ENCODE measurements at regions not wholly inside any gene's neighbourhood (a gene's known extent, or its start where the extent isn't known, plus 50 kb on each side); places are given as distances from the start of the nearest gene placed in this dataset.
A peak's percentile ranks its signal among the peaks of the same experiment; 100 is the strongest.
"Not testable (repeated sequence)": the region's sequence is repeated elsewhere in the genome, so short reads cannot be mapped to it uniquely, and the experiment has no call there.

DNA sequence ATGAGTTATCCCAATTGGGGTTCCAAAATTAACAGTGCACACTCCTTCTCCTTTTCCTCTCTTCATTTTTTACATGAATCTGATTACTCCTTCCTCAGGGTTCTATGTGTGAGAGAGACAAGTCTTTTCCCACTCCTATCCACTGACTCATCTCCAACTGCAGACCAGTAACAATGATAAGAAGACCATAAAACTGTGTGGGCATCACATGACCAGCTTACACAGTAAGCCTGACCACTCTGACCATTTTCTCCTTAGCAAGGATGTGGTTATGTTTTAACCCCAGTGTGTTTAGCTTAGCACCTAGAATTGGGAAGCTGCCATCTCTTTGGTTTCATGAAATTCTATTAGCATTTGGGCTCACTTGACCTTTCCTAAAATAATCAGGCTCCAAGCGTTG, 145.0 kb upstream of the CALCR start:
- ATAC-seq (ENCODE audit: insufficient number of reproducible peaks, low FRiP score, low read depth) = no peak
- H3K4me1 ChIP-seq (ENCODE audit: control insufficient read depth in 1 of 2, low read depth in 2 of 2) = no peaks in the 10 kb centered on the region
- no peak for DNase-seq (ENCODE audit: low spot score)
- no peaks in the 10 kb centered on the region for H3K27me3 ChIP-seq (replicated peaks; ENCODE audit: insufficient read depth)
- H3K9me3 ChIP-seq = no peaks in the 10 kb centered on the region
- H3K4me3 ChIP-seq = no peak overlapping the region
- no peaks in the 10 kb centered on the region for H3K36me3 ChIP-seq
- TF ChIP-seq, protein P1, sequence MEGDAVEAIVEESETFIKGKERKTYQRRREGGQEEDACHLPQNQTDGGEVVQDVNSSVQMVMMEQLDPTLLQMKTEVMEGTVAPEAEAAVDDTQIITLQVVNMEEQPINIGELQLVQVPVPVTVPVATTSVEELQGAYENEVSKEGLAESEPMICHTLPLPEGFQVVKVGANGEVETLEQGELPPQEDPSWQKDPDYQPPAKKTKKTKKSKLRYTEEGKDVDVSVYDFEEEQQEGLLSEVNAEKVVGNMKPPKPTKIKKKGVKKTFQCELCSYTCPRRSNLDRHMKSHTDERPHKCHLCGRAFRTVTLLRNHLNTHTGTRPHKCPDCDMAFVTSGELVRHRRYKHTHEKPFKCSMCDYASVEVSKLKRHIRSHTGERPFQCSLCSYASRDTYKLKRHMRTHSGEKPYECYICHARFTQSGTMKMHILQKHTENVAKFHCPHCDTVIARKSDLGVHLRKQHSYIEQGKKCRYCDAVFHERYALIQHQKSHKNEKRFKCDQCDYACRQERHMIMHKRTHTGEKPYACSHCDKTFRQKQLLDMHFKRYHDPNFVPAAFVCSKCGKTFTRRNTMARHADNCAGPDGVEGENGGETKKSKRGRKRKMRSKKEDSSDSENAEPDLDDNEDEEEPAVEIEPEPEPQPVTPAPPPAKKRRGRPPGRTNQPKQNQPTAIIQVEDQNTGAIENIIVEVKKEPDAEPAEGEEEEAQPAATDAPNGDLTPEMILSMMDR (IDR thresholded peaks at IDR 0.05) = no peak
- H3K27ac ChIP-seq = no peak overlapping the region

DNA sequence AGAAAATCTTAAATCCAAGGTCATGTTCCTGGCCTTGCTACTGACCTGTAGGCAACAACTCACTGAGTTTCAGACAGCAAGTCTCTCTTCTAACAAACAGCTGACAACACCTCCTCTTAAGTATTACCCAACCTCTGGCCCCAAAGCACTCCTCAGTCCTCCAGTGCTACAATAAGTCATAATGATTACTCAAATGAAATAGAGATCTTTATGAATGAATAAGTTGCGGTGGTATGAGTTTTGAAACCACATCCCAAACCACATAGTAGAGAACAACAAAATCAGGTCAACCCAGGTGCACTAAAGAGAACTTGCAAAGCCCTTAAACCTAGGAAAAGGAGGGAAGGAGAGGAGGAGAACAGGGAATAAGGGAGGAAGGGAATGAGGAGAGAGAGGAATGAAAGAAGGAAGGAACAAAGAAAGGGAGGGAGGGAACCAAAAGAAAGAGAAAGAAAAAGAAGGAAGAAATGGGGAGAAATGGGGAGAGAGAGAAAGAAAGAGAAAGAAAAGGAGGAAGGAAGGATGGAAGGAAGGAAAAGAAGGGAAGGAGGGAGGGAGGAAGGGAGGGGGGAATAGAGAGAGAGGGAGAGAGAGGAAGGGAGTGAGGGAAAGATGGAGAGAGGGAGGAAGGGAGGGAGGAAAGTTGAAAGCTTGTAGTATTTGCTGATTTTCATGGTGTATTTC, 142.8 kb upstream of the CALCR start:
- ATAC-seq (ENCODE audit: insufficient number of reproducible peaks, low FRiP score, low read depth) = no peak
- no peak overlapping the region for H3K27ac ChIP-seq
- TF ChIP-seq, protein P1 (IDR thresholded peaks at IDR 0.05) = no peak
- DNase-seq (ENCODE audit: low spot score) = no peak
- no peaks in the 10 kb centered on the region for H3K9me3 ChIP-seq
- H3K36me3 ChIP-seq = no peaks in the 10 kb centered on the region
- H3K27me3 ChIP-seq (replicated peaks; ENCODE audit: insufficient read depth) = no peaks in the 10 kb centered on the region
- H3K4me1 ChIP-seq (ENCODE audit: control insufficient read depth in 1 of 2, low read depth in 2 of 2) = no peaks in the 10 kb centered on the region
- H3K4me3 ChIP-seq = no peak overlapping the region

DNA sequence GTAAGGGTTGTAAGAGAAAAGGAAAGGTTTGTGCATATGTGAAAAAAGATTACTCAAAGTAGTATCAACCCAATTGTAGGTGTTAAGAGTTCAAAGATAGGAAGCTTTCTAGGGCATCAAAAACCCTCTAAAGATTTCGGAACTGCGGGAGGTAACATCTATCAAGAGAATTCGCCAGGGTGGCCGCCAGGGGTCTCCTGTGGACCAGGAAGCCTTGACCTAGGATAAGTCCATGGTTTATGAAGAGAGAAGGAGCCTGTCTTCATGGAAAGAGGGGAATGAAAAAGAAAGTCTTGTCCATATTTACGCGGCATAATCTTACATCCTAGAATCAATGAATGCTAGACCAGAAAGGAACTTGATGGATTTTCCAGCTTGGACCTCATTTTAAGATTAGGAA, 140.7 kb upstream of the CALCR start:
- TF ChIP-seq, protein P1 (IDR thresholded peaks at IDR 0.05) = peak; percentile 37
- Histone ChIP-seq H3K36me3 (no peaks in the 10 kb centered on the region), H3K9me3 (no peaks in the 10 kb centered on the region), H3K4me1 (ENCODE audit: control insufficient read depth in 1 of 2, low read depth in 2 of 2) (no peaks in the 10 kb centered on the region), H3K4me3 (no peak overlapping the region), H3K27ac (no peak overlapping the region), H3K27me3 (replicated peaks; ENCODE audit: insufficient read depth) (no peaks in the 10 kb centered on the region)
- ATAC-seq (ENCODE audit: insufficient number of reproducible peaks, low FRiP score, low read depth) (no peak), DNase-seq (ENCODE audit: low spot score) (no peak)

DNA sequence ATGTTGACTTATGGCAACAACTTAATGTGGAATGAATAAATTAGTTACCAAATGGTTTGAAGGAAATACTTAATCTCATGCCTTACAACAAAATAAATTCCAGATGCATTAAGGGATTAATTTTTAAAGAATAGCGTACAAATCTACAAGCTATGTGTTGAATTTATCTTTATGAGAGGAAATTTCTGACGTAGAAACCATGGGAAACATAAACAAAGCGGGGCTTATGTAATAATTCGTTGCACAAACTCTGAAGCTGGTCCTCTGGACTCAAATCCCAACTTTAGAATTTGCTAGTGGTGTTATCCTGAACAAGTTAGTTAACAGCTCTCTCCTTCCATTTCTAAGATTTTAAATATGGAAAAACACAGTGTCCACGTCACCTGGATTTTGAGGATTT, 137.4 kb upstream of the CALCR start:
- ATAC-seq (ENCODE audit: insufficient number of reproducible peaks, low FRiP score, low read depth) = no peak
- no peak for DNase-seq (ENCODE audit: low spot score)
- Histone ChIP-seq H3K27ac (no peak overlapping the region), H3K9me3 (no peaks in the 10 kb centered on the region), H3K27me3 (replicated peaks; ENCODE audit: insufficient read depth) (no peaks in the 10 kb centered on the region), H3K4me3 (no peak overlapping the region), H3K36me3 (no peaks in the 10 kb centered on the region), H3K4me1 (ENCODE audit: control insufficient read depth in 1 of 2, low read depth in 2 of 2) (no peaks in the 10 kb centered on the region)
- TF ChIP-seq, protein P1 (IDR thresholded peaks at IDR 0.05) = no peak

DNA sequence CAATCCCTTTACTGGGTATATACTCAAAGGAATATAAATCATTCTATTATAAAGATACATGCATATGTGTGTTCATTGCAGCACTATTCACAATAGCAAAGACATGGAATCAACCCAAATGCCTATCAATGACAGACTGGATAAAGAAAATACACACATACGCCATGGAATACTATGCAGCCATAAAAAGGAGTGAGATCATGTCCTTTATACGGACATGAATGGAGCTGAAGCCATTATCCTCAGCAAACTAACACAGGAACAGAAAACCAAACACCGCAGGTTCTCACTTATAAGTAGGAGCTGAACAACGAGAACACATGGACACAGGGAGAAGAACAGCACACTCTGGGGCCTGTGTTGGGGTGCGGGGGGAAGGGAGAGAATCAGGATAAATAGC, 133.7 kb upstream of the CALCR start:
- not testable (repeated sequence) for H3K9me3 ChIP-seq; H3K4me1 ChIP-seq (ENCODE audit: control insufficient read depth in 1 of 2, low read depth in 2 of 2); H3K36me3 ChIP-seq; H3K4me3 ChIP-seq; ATAC-seq (ENCODE audit: insufficient number of reproducible peaks, low FRiP score, low read depth); H3K27ac ChIP-seq; DNase-seq (ENCODE audit: low spot score); H3K27me3 ChIP-seq (replicated peaks; ENCODE audit: insufficient read depth)

DNA sequence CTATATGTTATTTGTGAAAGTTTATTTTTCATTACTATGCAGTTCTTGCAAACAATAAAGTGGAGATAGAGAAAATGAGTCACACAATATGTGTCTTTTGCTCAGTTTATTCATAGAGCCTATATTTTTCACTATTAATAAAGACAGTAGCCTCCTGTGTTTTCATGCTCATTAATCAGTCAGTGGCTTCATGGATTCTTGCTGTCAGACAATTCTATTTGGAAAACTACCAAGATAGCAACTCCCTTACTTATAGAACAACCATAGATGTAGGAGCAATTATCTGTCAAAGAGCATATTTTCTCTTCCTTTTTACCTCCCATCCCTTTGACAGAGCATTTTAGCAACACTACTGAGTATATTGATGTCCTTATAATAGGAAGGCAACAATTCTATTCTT, 132.7 kb upstream of the CALCR start:
- no peak overlapping the region for H3K27ac ChIP-seq
- DNase-seq (ENCODE audit: low spot score) = no peak
- H3K27me3 ChIP-seq (replicated peaks; ENCODE audit: insufficient read depth) = no peaks in the 10 kb centered on the region
- no peaks in the 10 kb centered on the region for H3K36me3 ChIP-seq
- no peak overlapping the region for H3K4me3 ChIP-seq
- no peak for ATAC-seq (ENCODE audit: insufficient number of reproducible peaks, low FRiP score, low read depth)
- H3K4me1 ChIP-seq (ENCODE audit: control insufficient read depth in 1 of 2, low read depth in 2 of 2) = no peaks in the 10 kb centered on the region
- no peaks in the 10 kb centered on the region for H3K9me3 ChIP-seq
- TF ChIP-seq, protein P1 (IDR thresholded peaks at IDR 0.05) = no peak

DNA sequence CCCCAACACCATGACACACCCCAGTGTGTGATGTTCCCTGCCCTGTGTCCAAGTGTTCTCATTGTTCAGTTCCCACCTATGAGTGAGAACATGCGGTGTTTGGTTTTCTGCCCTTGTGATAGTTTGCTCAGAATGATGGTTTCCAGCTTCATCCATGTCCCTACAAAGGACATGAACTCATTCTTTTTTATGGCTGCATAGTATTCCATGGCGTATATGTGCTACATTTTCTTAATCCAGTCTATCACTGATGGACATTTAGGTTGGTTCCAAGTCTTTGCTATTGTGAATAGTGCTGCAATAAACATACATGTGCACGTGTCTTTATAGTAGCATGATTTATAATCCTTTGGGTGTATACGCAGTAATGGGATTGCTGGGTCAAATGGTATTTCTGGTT, 131.6 kb upstream of the CALCR start:
- DNase-seq (ENCODE audit: low spot score); H3K27me3 ChIP-seq (replicated peaks; ENCODE audit: insufficient read depth); H3K27ac ChIP-seq; H3K4me1 ChIP-seq (ENCODE audit: control insufficient read depth in 1 of 2, low read depth in 2 of 2); H3K9me3 ChIP-seq; ATAC-seq (ENCODE audit: insufficient number of reproducible peaks, low FRiP score, low read depth); H3K36me3 ChIP-seq; H3K4me3 ChIP-seq: not testable (repeated sequence)

Data from thoracic aorta (tissue), 2 donors.